Neural cell (in vitro differentiated cells): ENCODE measurements at regions not wholly inside any gene's neighbourhood (a gene's known extent, or its start where the extent isn't known, plus 50 kb on each side); places are given as distances from the start of the nearest gene placed in this dataset.

Source experiments
- CTCF ChIP-seq: fragments of 450-650 bp; IDR thresholded peaks from 2 replicates; pipeline ENCODE4 v1.5.1; 2014; ENCODE audit warnings: antibody characterized with exemption, mild to moderate bottlenecking, moderate library complexity; ENCODE audit not compliant: poor library complexity, severe bottlenecking
- EP300 ChIP-seq: fragments of 450-650 bp; conservative IDR thresholded peaks from 2 replicates; pipeline ENCODE4 v1.6.1; 2014; ENCODE audit warnings: antibody characterized with exemption, mild to moderate bottlenecking, moderate library complexity; ENCODE audit not compliant: poor library complexity, severe bottlenecking
- EZH2 ChIP-seq: fragments of 200-600, 300-800 bp; shearing (Covaris generic), sonication (generic); IDR thresholded peaks from 2 replicates; pipeline ENCODE4 v1.6.1; 2014; ENCODE audit warnings: antibody characterized with exemption, low read length, borderline replicate concordance, mild to moderate bottlenecking; ENCODE audit not compliant: insufficient read depth, poor library complexity, severe bottlenecking
- POLR2AphosphoS5 ChIP-seq: IDR thresholded peaks from 2 replicates; pipeline ENCODE4 v1.6.1; 2012
- RAD21 ChIP-seq: fragments of 450-650 bp; conservative IDR thresholded peaks from 2 replicates; pipeline ENCODE4 v1.6.1; 2014; ENCODE audit warnings: antibody characterized with exemption, mild to moderate bottlenecking, moderate library complexity
- REST ChIP-seq: IDR thresholded peaks from 2 replicates; pipeline ENCODE4 v1.6.1; 2012; ENCODE audit warnings: borderline replicate concordance
- SMC3 ChIP-seq: fragments of 450-650 bp; conservative IDR thresholded peaks from 2 replicates; pipeline ENCODE4 v1.6.1; 2014; ENCODE audit warnings: antibody characterized with exemption, mild to moderate bottlenecking, moderate library complexity; ENCODE audit not compliant: poor library complexity
- TAF1 ChIP-seq: IDR thresholded peaks from 2 replicates; pipeline ENCODE4 v1.6.1; 2012; ENCODE audit warnings: low read depth

GRCh38 chr19:28608292-28608691, 604.7 kb downstream of the UQCRFS1 start:
- TF ChIP-seq CTCF (no peak), RAD21 (no peak), EZH2 (no peak), SMC3 (no peak), EP300 (no peak), REST (no peak), TAF1 (no peak), POLR2AphosphoS5 (no peak)
